HG02623 (cell line): ENCODE measurements at regions not wholly inside any gene's neighbourhood (a gene's known extent, or its start where the extent isn't known, plus 50 kb on each side); places are given as distances from the start of the nearest gene placed in this dataset.

Source experiments
- ATAC-seq: cut with Tn5 transposase; IDR thresholded peaks from one replicate; pipeline ENCODE4 v1.9.1; 2021; ENCODE audit warnings: moderate library complexity; ENCODE audit not compliant: unreplicated experiment

- no peak for ATAC-seq
These were observed 868.9 kb downstream of the EPHA7 start for GRCh38 chr6:92550501-92550900.

- ATAC-seq, result no peak
These were observed 873.5 kb downstream of the EPHA7 start for GRCh38 chr6:92545861-92546260.

- ATAC-seq, result no peak
These were observed 877.8 kb downstream of the EPHA7 start for GRCh38 chr6:92541448-92542060.

- no peak for ATAC-seq
These were observed 880.4 kb downstream of the EPHA7 start for GRCh38 chr6:92538926-92539325.

GRCh38 chr6:92538275-92538674 is 881.1 kb downstream of the EPHA7 start:
- ATAC-seq, result no peak

- no peak for ATAC-seq
These were observed 885.2 kb downstream of the EPHA7 start for GRCh38 chr6:92534109-92534508.

GRCh38 chr6:92522589-92522988 is 896.8 kb downstream of the EPHA7 start:
- no peak for ATAC-seq

GRCh38 chr6:92521553-92521952 is 897.8 kb downstream of the EPHA7 start:
- no peak for ATAC-seq

- ATAC-seq, result no peak
These were observed 909.2 kb downstream of the EPHA7 start for GRCh38 chr6:92510137-92510536.

GRCh38 chr6:92507552-92507951 is 911.8 kb downstream of the EPHA7 start:
- no peak for ATAC-seq

- no peak for ATAC-seq
These were observed 914.9 kb downstream of the EPHA7 start for GRCh38 chr6:92504509-92504908.

GRCh38 chr6:92497281-92497680 is 922.1 kb downstream of the EPHA7 start:
- no peak for ATAC-seq

GRCh38 chr6:92496527-92496926 is 922.8 kb downstream of the EPHA7 start:
- ATAC-seq, result no peak

GRCh38 chr6:92495242-92495641 is 924.1 kb downstream of the EPHA7 start:
- no peak for ATAC-seq

- ATAC-seq, result no peak
These were observed 933.9 kb downstream of the EPHA7 start for GRCh38 chr6:92485487-92485886.

GRCh38 chr6:92479831-92480230 is 939.5 kb downstream of the EPHA7 start:
- no peak for ATAC-seq

- no peak for ATAC-seq
These were observed 946.3 kb downstream of the EPHA7 start for GRCh38 chr6:92473056-92473455.

GRCh38 chr6:92469186-92469828 is 950.1 kb downstream of the EPHA7 start:
- no peak for ATAC-seq

- ATAC-seq, result no peak
These were observed 951.3 kb downstream of the EPHA7 start for GRCh38 chr6:92468066-92468465.

- ATAC-seq, result no peak
These were observed 959.2 kb downstream of the EPHA7 start for GRCh38 chr6:92460133-92460532.

GRCh38 chr6:92459606-92460005 is 959.8 kb downstream of the EPHA7 start:
- no peak for ATAC-seq

GRCh38 chr6:92446052-92446451 is 973.3 kb downstream of the EPHA7 start:
- ATAC-seq, result no peak

- no peak for ATAC-seq
These were observed 985.4 kb downstream of the EPHA7 start for GRCh38 chr6:92433911-92434310.
